Ureter (tissue), 1 donor: ENCODE measurements at regions not wholly inside any gene's neighbourhood (a gene's known extent, or its start where the extent isn't known, plus 50 kb on each side); places are given as distances from the start of the nearest gene placed in this dataset.

Experiments
- DNase-seq: peaks from one replicate; pipeline ENCODE4 v3.0.0-alpha.2; 2020; ENCODE audit warnings: low spot score
- donor health status: DM: yes; HTN: yes; CAD: no.

- DNase-seq = no peak
Observed at GRCh38 chr2:12795851-12796250, 79.1 kb downstream of the TRIB2 start.

- DNase-seq = no peak
Observed at GRCh38 chr2:12796657-12797056, 79.9 kb downstream of the TRIB2 start.

- no peak for DNase-seq
Observed at GRCh38 chr2:12797815-12798214, 81.1 kb downstream of the TRIB2 start.

- no peak for DNase-seq
Observed at GRCh38 chr2:12803607-12804006, 86.9 kb downstream of the TRIB2 start.

- DNase-seq = no peak
Observed at GRCh38 chr2:12804091-12804856, 87.5 kb downstream of the TRIB2 start.

- no peak for DNase-seq
Observed at GRCh38 chr2:12805033-12805432, 88.3 kb downstream of the TRIB2 start.

GRCh38 chr2:12806549-12807242, 90.0 kb downstream of the TRIB2 start:
- no peak for DNase-seq

GRCh38 chr2:12807907-12808810, 91.4 kb downstream of the TRIB2 start:
- no peak for DNase-seq

- DNase-seq = no peak
Observed at GRCh38 chr2:12809526-12809925, 92.8 kb downstream of the TRIB2 start.

GRCh38 chr2:12811916-12812315, 95.2 kb downstream of the TRIB2 start:
- DNase-seq = no peak

- no peak for DNase-seq
Observed at GRCh38 chr2:12813166-12813565, 96.4 kb downstream of the TRIB2 start.

GRCh38 chr2:12816379-12817306, 99.9 kb downstream of the TRIB2 start:
- no peak for DNase-seq

GRCh38 chr2:12817870-12818269, 101.1 kb downstream of the TRIB2 start:
- no peak for DNase-seq

- DNase-seq = no peak
Observed at GRCh38 chr2:12818416-12819102, 101.8 kb downstream of the TRIB2 start.

GRCh38 chr2:12819103-12819475, 102.4 kb downstream of the TRIB2 start:
- peak; percentile 85 for DNase-seq

GRCh38 chr2:12819721-12820120, 103.0 kb downstream of the TRIB2 start:
- no peak for DNase-seq

GRCh38 chr2:12821656-12822055, 104.9 kb downstream of the TRIB2 start:
- no peak for DNase-seq

GRCh38 chr2:12824351-12824777, 107.6 kb downstream of the TRIB2 start:
- no peak for DNase-seq

GRCh38 chr2:12824778-12825379, 108.1 kb downstream of the TRIB2 start:
- DNase-seq = peak; percentile 56

- no peak for DNase-seq
Observed at GRCh38 chr2:12826781-12827180, 110.0 kb downstream of the TRIB2 start.
